CD14-positive monocyte (primary cell): ENCODE measurements at regions not wholly inside any gene's neighbourhood (a gene's known extent, or its start where the extent isn't known, plus 50 kb on each side); places are given as distances from the start of the nearest gene placed in this dataset.

Experiments
- DNase-seq, 3 donors: peaks; one replicate each; pipeline ENCODE4 v3.0.0-alpha.2; 2011 to 2022
- H2AFZ ChIP-seq: 2 replicates; pipeline ENCODE4 v1.6.0; 2012; ENCODE audit warnings: mild to moderate bottlenecking, low read depth, low read length, inconsistent platforms; ENCODE audit not compliant: insufficient read depth, poor library complexity, severe bottlenecking
- H3K27ac ChIP-seq, 2 donors: 1 replicate in 1 of 2; 2 replicates in 1 of 2; pipeline ENCODE4 v1.5.1; 2012 to 2013; ENCODE audit warnings: low read length in 2 of 2, control low read depth in 1 of 2, inconsistent platforms in 1 of 2, low read depth in 1 of 2, mild to moderate bottlenecking in 1 of 2
- H3K27me3 ChIP-seq, 2 donors: one replicate each; pipeline versions ENCODE4 v1.6.0 to v1.6.1; 2011 to 2013; ENCODE audit warnings: low read length in 2 of 2; ENCODE audit not compliant: control insufficient read depth in 2 of 2, insufficient read depth in 2 of 2
- H3K36me3 ChIP-seq, 2 donors: replicated peaks in 1 of 2; 1 replicate in 1 of 2; 2 replicates in 1 of 2; pipeline versions ENCODE4 v1.5.1 to v1.6.1; 2012 to 2013; ENCODE audit warnings: low read length in 2 of 2, control low read depth in 1 of 2, inconsistent platforms in 1 of 2, mild to moderate bottlenecking in 1 of 2; ENCODE audit not compliant: insufficient read depth in 2 of 2, control insufficient read depth in 1 of 2
- H3K4me1 ChIP-seq, 2 donors: 1 replicate in 1 of 2; 2 replicates in 1 of 2; pipeline versions ENCODE4 v1.5.1 to v1.6.1; 2012 to 2013; ENCODE audit warnings: low read length in 2 of 2, control low read depth in 1 of 2, inconsistent platforms in 1 of 2, mild to moderate bottlenecking in 1 of 2, moderate library complexity in 1 of 2; ENCODE audit not compliant: insufficient read depth in 2 of 2, control insufficient read depth in 1 of 2
- H3K4me2 ChIP-seq: replicated peaks from 2 replicates; pipeline ENCODE3; 2012; ENCODE audit warnings: low read length, moderate library complexity, mild to moderate bottlenecking; ENCODE audit not compliant: poor library complexity, severe bottlenecking; ENCODE audit errors: extremely low read depth
- H3K4me3 ChIP-seq, 3 experiments: fragments of 200-600 bp in 1 of 3; sonication (generic) in 1 of 3; replicated peaks in 1 of 3; 1 replicate in 2 of 3; 2 replicates in 1 of 3; pipeline ENCODE4 v1.5.1; 2011 to 2013; ENCODE audit warnings: low read length in 3 of 3, mild to moderate bottlenecking in 3 of 3, control low read depth in 2 of 3, low read depth in 2 of 3, inconsistent platforms in 1 of 3, moderate library complexity in 1 of 3
- H3K79me2 ChIP-seq: 2 replicates; pipeline ENCODE4 v1.6.0; 2012; ENCODE audit warnings: mild to moderate bottlenecking, control low read depth, inconsistent platforms, low read length, moderate library complexity; ENCODE audit not compliant: insufficient read depth
- H3K9ac ChIP-seq: 2 replicates; pipeline ENCODE4 v1.6.0; 2017; ENCODE audit warnings: low read length, mild to moderate bottlenecking; ENCODE audit not compliant: insufficient read depth, poor library complexity, severe bottlenecking
- H3K9me3 ChIP-seq, 2 donors: replicated peaks in 1 of 2; 1 replicate in 1 of 2; 2 replicates in 1 of 2; pipeline versions ENCODE4 v1.5.1 to v1.6.1; 2012 to 2013; ENCODE audit warnings: low read length in 2 of 2, control low read depth in 1 of 2; ENCODE audit not compliant: control insufficient read depth in 1 of 2, insufficient read depth in 1 of 2
- H4K20me1 ChIP-seq: 2 replicates; pipeline ENCODE4 v1.6.0; 2012; ENCODE audit warnings: mild to moderate bottlenecking, low read length, control low read depth, moderate library complexity; ENCODE audit not compliant: insufficient read depth
- H3K27ac Mint-ChIP-seq, 7 donors: one replicate each; pipeline ENCODE4 v1.8.0; 2020; ENCODE audit warnings: mild to moderate bottlenecking in 7 of 7, mixed read lengths in 7 of 7, moderate library complexity in 6 of 7, inconsistent platforms in 2 of 7
- H3K27me3 Mint-ChIP-seq, 3 donors: one replicate each; pipeline ENCODE4 v1.8.0; 2021 to 2022; ENCODE audit warnings: low read depth in 3 of 3, mild to moderate bottlenecking in 3 of 3, mixed read lengths in 3 of 3, moderate library complexity in 3 of 3, inconsistent platforms in 1 of 3
- H3K36me3 Mint-ChIP-seq, 2 donors: one replicate each; pipeline ENCODE4 v1.8.0; 2020; ENCODE audit warnings: mixed read lengths in 2 of 2, inconsistent platforms in 1 of 2, mild to moderate bottlenecking in 1 of 2
- H3K4me1 Mint-ChIP-seq: one replicate; pipeline ENCODE4 v1.8.0; 2020; ENCODE audit warnings: mild to moderate bottlenecking, mixed read lengths
- H3K4me3 Mint-ChIP-seq, 2 donors: one replicate each; pipeline ENCODE4 v1.8.0; 2020; ENCODE audit warnings: mild to moderate bottlenecking in 2 of 2, mixed read lengths in 2 of 2, moderate library complexity in 1 of 2
- H3K9me3 Mint-ChIP-seq, 7 donors: one replicate each; pipeline ENCODE4 v1.8.0; 2020 to 2022; ENCODE audit warnings: mixed read lengths in 7 of 7, mild to moderate bottlenecking in 6 of 7, moderate library complexity in 6 of 7, inconsistent platforms in 2 of 7
- intact Hi-C, 2 donors: fragments of 100-400 bp; cut with micrococcal nuclease; formaldehyde crosslinking; loops; one replicate each; pipeline versions ENCODE4 v1.15.0 to v1.15.1; 2023
- TF ChIP-seq, protein P1 (sequence below): fragments of 200-600 bp; IDR thresholded peaks from one replicate; pipeline ENCODE4 v1.8.0; 2022; ENCODE audit warnings: antibody characterized with exemption, mild to moderate bottlenecking

DNA sequence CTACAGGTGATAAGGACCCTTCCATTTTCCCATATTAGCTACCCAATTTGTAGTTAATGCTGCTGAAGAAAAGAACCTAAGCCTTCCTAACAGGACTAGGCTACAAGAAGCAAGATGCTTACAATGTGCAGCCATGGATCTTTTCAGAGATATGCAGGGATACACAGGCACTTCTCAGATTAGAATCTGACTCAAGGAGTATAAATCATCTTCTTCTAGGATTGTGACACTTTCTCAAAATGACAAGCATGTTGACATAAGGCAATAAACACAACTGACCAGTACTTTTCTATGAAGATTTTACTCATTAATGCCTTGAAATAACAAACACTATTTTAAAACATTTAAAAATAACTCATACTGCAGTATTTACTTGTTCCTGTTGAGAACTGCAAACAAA is 127.9 kb upstream of the ACVR2A start:
- Histone ChIP-seq H3K79me2 (no peaks in the 10 kb centered on the region), H3K27ac (no peak overlapping the region), H3K4me2 (no peak overlapping the region), H3K4me1 (no peaks in the 10 kb centered on the region), H4K20me1 (no peaks in the 10 kb centered on the region), H3K27me3 (no peaks in the 10 kb centered on the region), H3K36me3 (no peaks in the 10 kb centered on the region), H3K9ac (no peak overlapping the region), H2AFZ (no peak overlapping the region), H3K9me3 (no peaks in the 10 kb centered on the region), H3K4me3 (no peak overlapping the region)
- no peaks in the 10 kb centered on the region for H3K36me3 Mint-ChIP-seq
- H3K4me3 Mint-ChIP-seq, result no peak overlapping the region
- H3K9me3 Mint-ChIP-seq, result peaks cover 7 to 9% (median 8%) of the 10 kb centered on the region in 7 donors
- H3K4me1 Mint-ChIP-seq, result peaks cover 3% of the 10 kb centered on the region
- intact Hi-C loops, result no loop called here
- TF ChIP-seq, protein P1, sequence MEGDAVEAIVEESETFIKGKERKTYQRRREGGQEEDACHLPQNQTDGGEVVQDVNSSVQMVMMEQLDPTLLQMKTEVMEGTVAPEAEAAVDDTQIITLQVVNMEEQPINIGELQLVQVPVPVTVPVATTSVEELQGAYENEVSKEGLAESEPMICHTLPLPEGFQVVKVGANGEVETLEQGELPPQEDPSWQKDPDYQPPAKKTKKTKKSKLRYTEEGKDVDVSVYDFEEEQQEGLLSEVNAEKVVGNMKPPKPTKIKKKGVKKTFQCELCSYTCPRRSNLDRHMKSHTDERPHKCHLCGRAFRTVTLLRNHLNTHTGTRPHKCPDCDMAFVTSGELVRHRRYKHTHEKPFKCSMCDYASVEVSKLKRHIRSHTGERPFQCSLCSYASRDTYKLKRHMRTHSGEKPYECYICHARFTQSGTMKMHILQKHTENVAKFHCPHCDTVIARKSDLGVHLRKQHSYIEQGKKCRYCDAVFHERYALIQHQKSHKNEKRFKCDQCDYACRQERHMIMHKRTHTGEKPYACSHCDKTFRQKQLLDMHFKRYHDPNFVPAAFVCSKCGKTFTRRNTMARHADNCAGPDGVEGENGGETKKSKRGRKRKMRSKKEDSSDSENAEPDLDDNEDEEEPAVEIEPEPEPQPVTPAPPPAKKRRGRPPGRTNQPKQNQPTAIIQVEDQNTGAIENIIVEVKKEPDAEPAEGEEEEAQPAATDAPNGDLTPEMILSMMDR, result no peak
- no peak overlapping the region for H3K27ac Mint-ChIP-seq
- no peak for DNase-seq
- H3K27me3 Mint-ChIP-seq, result peaks cover 0 to 3% (median 3%) of the 10 kb centered on the region in 3 donors

DNA sequence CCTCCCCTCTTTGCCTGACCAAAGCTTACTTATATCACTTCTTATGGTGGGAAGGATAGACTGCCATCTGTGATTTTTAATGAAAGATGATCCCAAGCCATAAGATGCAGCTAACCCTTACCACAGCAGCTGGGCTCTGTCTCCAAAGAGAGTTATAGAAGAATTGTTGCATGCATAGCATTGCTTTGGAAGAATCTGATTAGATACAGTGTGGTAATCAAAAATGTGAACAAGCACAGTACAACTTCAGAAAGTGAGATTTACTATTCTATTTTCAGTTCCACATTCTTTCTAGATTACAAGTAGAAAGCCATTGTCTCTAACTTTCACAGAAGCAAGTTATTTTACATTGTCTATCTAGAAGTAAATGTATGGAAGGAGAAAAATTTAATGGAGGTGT is 129.0 kb upstream of the ACVR2A start:
- Histone ChIP-seq H3K4me3 (no peak overlapping the region), H3K9ac (no peak overlapping the region), H2AFZ (no peak overlapping the region), H3K36me3 (no peaks in the 10 kb centered on the region), H3K27ac (no peak overlapping the region), H3K79me2 (no peaks in the 10 kb centered on the region), H3K9me3 (peaks cover 0 to 4% of the 10 kb centered on the region in 2 donors), H3K27me3 (no peaks in the 10 kb centered on the region), H4K20me1 (no peaks in the 10 kb centered on the region), H3K4me2 (no peak overlapping the region), H3K4me1 (no peaks in the 10 kb centered on the region)
- peaks cover 3% of the 10 kb centered on the region for H3K4me1 Mint-ChIP-seq
- intact Hi-C loops, result no loop called here
- H3K36me3 Mint-ChIP-seq, result no peaks in the 10 kb centered on the region
- H3K27me3 Mint-ChIP-seq, result peaks cover 2 to 3% (median 2%) of the 10 kb centered on the region in 3 donors
- H3K9me3 Mint-ChIP-seq, result peaks cover 8 to 15% (median 9%) of the 10 kb centered on the region in 7 donors
- H3K27ac Mint-ChIP-seq, result no peak overlapping the region
- H3K4me3 Mint-ChIP-seq, result peak overlapping the region in 1 of 2 donors; percentile 12
- TF ChIP-seq, protein P1, result no peak
- no peak for DNase-seq
